ENCODE measurements at regions not wholly inside any gene's neighbourhood (a gene's known extent, or its start where the extent isn't known, plus 50 kb on each side); places are given as distances from the start of the nearest gene placed in this dataset.

- no peak for TF ChIP-seq CTCF (IDR thresholded peaks at IDR 0.05)
- TF ChIP-seq POLR2A (IDR thresholded peaks at IDR 0.05) = no peak
Observed at GRCh38 chr12:47517122-47517521, 188.7 kb downstream of the RPAP3 start.
